ENCODE measurements at regions not wholly inside any gene's neighbourhood (a gene's known extent, or its start where the extent isn't known, plus 50 kb on each side); places are given as distances from the start of the nearest gene placed in this dataset.

GRCh38 chr12:131311764-131312163, 358.1 kb downstream of the ADGRD1 start:
- TF ChIP-seq CTCF (optimal IDR thresholded peaks at IDR 0.05 in 1 of 3, IDR thresholded peaks at IDR 0.05 in 1 of 3, conservative IDR thresholded peaks at IDR 0.05 in 1 of 3; ENCODE audit: extremely low read depth in 1 of 3, insufficient read depth in 2 of 3, low read length in 3 of 3) (no peak), EZH2 (IDR thresholded peaks at IDR 0.05; ENCODE audit: low read length) (no peak)

Data from keratinocyte (primary cell).